RWPE2 (cell line): ENCODE measurements at regions not wholly inside any gene's neighbourhood (a gene's known extent, or its start where the extent isn't known, plus 50 kb on each side); places are given as distances from the start of the nearest gene placed in this dataset.

Experiments
- ATAC-seq: fragments of 200-7000 bp; cut with Tn5 transposase; 3 replicates; pipeline ENCODE4 v1.9.1; 2021; ENCODE audit warnings: low read depth
- DNase-seq: peaks from one replicate; pipeline ENCODE4 v3.0.0-alpha.2; 2020; ENCODE audit warnings: low spot score
- H3K27ac ChIP-seq: fragments of 450-650 bp; 2 replicates; pipeline ENCODE4 v1.5.1; 2017; ENCODE audit warnings: mild to moderate bottlenecking; ENCODE audit not compliant: poor library complexity, severe bottlenecking
- H3K27me3 ChIP-seq: fragments of 250-450 bp; sonication (Bioruptor Pico); 2 replicates; pipeline ENCODE4 v1.5.1; 2021; ENCODE audit warnings: mild to moderate bottlenecking, moderate library complexity; ENCODE audit not compliant: insufficient read depth, poor library complexity, severe bottlenecking
- H3K36me3 ChIP-seq: fragments of 250-450 bp; sonication (Bioruptor Pico); 2 replicates; pipeline ENCODE4 v1.5.1; 2020; ENCODE audit warnings: low read depth, mild to moderate bottlenecking, moderate library complexity
- H3K4me1 ChIP-seq: fragments of 250-450 bp; sonication (Bioruptor Pico); 2 replicates; pipeline ENCODE4 v1.5.1; 2021; ENCODE audit warnings: mild to moderate bottlenecking, moderate library complexity; ENCODE audit not compliant: insufficient read depth, poor library complexity, severe bottlenecking
- H3K4me3 ChIP-seq: fragments of 250-450 bp; sonication (Bioruptor Pico); 2 replicates; pipeline ENCODE4 v1.5.1; 2021; ENCODE audit warnings: mild to moderate bottlenecking, moderate library complexity; ENCODE audit not compliant: severe bottlenecking
- H3K9me3 ChIP-seq: fragments of 250-450 bp; sonication (Bioruptor Pico); 2 replicates; pipeline ENCODE4 v1.5.1; 2021; ENCODE audit warnings: mild to moderate bottlenecking, moderate library complexity; ENCODE audit not compliant: severe bottlenecking
- CTCF ChIP-seq: fragments of 450-650 bp; IDR thresholded peaks from one replicate; pipeline ENCODE4 v1.5.1; 2017; ENCODE audit warnings: mild to moderate bottlenecking, moderate library complexity; ENCODE audit not compliant: poor library complexity, severe bottlenecking

DNA sequence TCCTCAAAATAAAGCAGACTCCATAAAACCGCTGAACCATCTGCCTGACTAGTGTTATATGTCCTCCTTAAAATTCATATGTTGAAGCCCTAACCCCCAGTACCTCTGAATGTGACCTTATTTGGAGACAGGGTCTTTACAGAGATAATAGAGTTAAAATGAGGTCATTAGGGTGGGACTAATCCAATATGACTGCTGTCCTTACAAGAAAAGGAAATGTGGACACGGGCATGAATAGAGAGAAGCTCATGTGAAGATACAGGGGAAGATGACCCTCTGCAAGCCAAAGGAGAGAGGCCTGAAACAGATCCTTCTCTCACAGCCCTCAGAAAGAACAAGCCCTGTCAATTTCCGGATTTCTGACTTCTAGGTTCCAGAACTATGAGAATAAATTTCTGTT lies 82.0 kb upstream of the KLHL13 start:
- no peaks in the 10 kb centered on the region for H3K9me3 ChIP-seq
- H3K27me3 ChIP-seq, result no peaks in the 10 kb centered on the region
- no peak for TF ChIP-seq CTCF
- ATAC-seq, result no peak
- no peaks in the 10 kb centered on the region for H3K36me3 ChIP-seq
- DNase-seq, result no peak
- H3K4me3 ChIP-seq, result no peak overlapping the region
- no peaks in the 10 kb centered on the region for H3K4me1 ChIP-seq
- no peak overlapping the region for H3K27ac ChIP-seq

GRCh38 chrX:118199997-118200396 lies 83.4 kb upstream of the KLHL13 start:
- Histone ChIP-seq H3K4me1 (no peaks in the 10 kb centered on the region), H3K27me3 (no peaks in the 10 kb centered on the region), H3K4me3 (no peak overlapping the region), H3K27ac (no peak overlapping the region), H3K9me3 (no peaks in the 10 kb centered on the region), H3K36me3 (no peaks in the 10 kb centered on the region)
- no peak for TF ChIP-seq CTCF
- ATAC-seq (no peak), DNase-seq (no peak)

DNA sequence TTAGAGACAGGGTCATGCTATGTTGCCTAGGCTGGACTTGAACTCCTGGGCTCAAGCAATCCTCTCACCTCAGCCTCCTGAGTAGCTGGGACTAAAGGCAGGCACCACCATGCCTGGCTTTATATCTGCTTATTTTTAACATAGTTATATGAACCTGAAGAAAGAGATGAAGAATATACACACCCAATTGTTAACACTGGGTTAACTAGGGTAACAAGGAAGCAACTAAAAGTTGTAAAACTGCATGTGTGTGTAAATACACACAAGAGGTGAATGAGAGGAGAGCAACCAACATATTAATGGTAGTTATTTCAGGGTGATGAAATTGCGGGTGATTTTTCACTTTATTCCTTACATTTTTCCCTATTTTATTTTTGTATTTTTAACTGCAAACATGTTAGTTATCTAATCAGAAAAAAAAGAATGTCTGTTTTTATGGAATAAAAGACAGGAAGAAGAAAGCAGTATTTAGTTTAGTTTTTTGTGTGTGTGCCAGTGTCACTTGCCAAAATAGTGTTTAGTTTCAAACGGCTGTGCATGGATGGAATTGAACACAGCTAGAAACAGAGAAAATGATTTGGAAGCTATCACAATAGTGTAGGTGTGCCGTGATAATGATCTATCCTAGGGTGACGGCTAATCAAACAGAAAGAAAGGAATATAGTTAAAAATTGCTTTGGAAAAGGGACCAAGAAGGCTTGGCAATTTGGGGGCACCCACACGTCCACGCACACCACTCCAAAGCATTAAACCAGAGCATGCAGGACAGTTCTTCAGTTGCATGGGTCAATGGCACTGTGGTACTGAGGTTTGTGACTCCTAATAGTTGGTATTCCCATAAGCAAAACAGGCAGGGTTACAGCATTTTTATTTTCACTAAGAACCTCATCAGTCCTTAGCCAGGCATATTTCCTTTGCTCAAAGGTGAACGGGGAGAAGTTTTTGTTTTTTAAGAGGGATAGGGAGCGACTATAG lies 89.1 kb upstream of the KLHL13 start:
- DNase-seq (no peak), ATAC-seq (no peak)
- H3K4me3 ChIP-seq, result no peak overlapping the region
- H3K27me3 ChIP-seq, result no peaks in the 10 kb centered on the region
- H3K4me1 ChIP-seq, result no peaks in the 10 kb centered on the region
- H3K9me3 ChIP-seq, result no peaks in the 10 kb centered on the region
- no peak overlapping the region for H3K27ac ChIP-seq
- no peak for TF ChIP-seq CTCF
- H3K36me3 ChIP-seq, result no peaks in the 10 kb centered on the region

- DNase-seq (no peak), ATAC-seq (no peak)
- no peaks in the 10 kb centered on the region for H3K36me3 ChIP-seq
- TF ChIP-seq CTCF, result no peak
- no peaks in the 10 kb centered on the region for H3K27me3 ChIP-seq
- no peak overlapping the region for H3K27ac ChIP-seq
- no peaks in the 10 kb centered on the region for H3K9me3 ChIP-seq
- no peak overlapping the region for H3K4me3 ChIP-seq
- H3K4me1 ChIP-seq, result no peaks in the 10 kb centered on the region
These were observed 91.3 kb upstream of the KLHL13 start for GRCh38 chrX:118207831-118208453.
